ENCODE measurements at regions not wholly inside any gene's neighbourhood (a gene's known extent, or its start where the extent isn't known, plus 50 kb on each side); places are given as distances from the start of the nearest gene placed in this dataset.

DNA sequence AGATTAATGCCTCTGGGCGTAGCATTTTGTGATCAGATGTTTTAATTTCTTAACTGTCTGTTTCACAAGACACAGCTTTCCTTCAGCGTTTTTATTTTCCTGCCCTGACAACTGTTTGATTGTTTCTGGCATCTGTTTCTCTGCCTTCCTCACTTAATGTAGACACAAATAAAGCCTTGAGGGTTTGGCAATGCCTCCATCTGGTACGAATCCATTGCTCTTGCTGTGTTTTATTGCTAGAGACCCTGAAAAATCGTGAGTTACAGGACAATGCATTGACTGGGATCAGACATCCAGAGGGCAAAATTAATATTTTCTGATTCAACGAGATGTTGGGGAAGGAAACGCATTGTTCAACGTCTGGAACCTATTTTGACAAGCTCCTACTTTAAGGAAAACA is 363.5 kb downstream of the MRPL39 start:
- Histone ChIP-seq H3K27me3 (no peaks in the 10 kb centered on the region), H3K4me3 (no peak overlapping the region), H3K27ac (no peak overlapping the region), H3K9me3 (no peaks in the 10 kb centered on the region), H3K36me3 (no peaks in the 10 kb centered on the region), H3K4me1 (no peaks in the 10 kb centered on the region)
- ATAC-seq (ENCODE audit: low FRiP score in 2 of 2) (no peak), DNase-seq (no peak)
- 60 to 61% methylated on average over 7 of the region's 7 CpGs for WGBS, 2 donors
- TF ChIP-seq POLR2AphosphoS5 (IDR thresholded peaks at IDR 0.05) (no peak), POLR2A (IDR thresholded peaks at IDR 0.05) (no peak), CTCF (IDR thresholded peaks at IDR 0.05) (no peak), EP300 (IDR thresholded peaks at IDR 0.05) (no peak)

- DNase-seq (no peak), ATAC-seq (ENCODE audit: low FRiP score in 2 of 2) (no peak)
- Histone ChIP-seq H3K27ac (no peak overlapping the region), H3K4me1 (no peaks in the 10 kb centered on the region), H3K36me3 (no peaks in the 10 kb centered on the region), H3K27me3 (no peaks in the 10 kb centered on the region), H3K4me3 (no peak overlapping the region), H3K9me3 (peaks cover 0 to 4% (median 0%) of the 10 kb centered on the region in 4 donors)
- WGBS, 2 donors, result 59 to 75% methylated on average over 1 of the region's 1 CpG
- TF ChIP-seq EP300 (IDR thresholded peaks at IDR 0.05) (no peak), POLR2AphosphoS5 (IDR thresholded peaks at IDR 0.05) (no peak), POLR2A (IDR thresholded peaks at IDR 0.05) (no peak), CTCF (IDR thresholded peaks at IDR 0.05) (no peak)
Observed at GRCh38 chr21:25240974-25241373, 366.3 kb downstream of the MRPL39 start.

DNA sequence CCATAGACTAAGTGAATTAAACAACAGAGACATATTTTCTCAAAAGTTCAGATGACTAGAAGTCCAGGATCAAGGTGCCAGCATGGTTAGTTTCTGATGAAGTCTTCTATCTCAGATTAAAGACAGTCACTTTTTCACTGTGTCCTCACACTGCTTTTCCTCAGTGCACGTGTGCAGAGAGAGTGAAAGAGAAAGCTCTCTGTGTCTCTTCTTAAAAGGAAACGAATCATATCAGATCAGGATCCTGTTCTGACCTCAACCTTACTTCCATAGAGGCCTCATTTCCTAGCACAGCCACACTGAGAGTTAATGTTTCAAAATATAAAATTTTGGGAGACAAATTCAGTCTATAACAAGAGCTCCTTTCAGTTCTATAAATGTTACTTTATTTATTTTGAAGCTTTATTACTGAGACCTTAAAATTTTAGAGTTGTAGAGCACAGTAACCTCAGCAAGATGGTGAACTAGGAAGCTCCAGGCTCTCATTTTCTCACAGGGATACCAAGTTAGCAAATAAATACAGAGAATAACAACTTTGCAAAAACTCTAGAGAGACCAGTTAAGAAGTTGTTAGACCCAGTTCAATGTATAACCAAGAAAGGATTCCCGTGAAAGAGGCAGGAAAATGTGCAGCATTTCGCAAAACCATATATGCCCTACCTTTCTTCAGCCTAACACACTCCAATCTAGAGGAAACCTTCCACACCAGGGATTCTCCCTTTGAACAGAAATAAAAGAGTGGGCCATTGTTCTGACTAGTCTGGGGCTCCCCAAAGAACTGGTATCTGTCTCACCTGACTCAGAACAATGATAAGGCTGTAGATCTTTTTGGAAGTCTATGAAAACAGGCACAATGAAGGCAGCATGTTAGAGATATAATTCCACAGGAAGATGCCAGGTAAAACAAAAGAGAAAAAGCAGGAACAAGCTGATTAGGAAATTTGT is 372.2 kb downstream of the MRPL39 start:
- Histone ChIP-seq H3K27me3 (no peaks in the 10 kb centered on the region), H3K9me3 (peaks cover 0 to 4% (median 0%) of the 10 kb centered on the region in 4 donors), H3K27ac (no peak overlapping the region), H3K4me1 (no peaks in the 10 kb centered on the region), H3K4me3 (no peak overlapping the region), H3K36me3 (no peaks in the 10 kb centered on the region)
- ATAC-seq (ENCODE audit: low FRiP score in 2 of 2), result no peak
- DNase-seq, result no peak
- WGBS, 2 donors, result 59 to 68% methylated on average over 4 of the region's 4 CpGs
- TF ChIP-seq CTCF (IDR thresholded peaks at IDR 0.05) (no peak), EP300 (IDR thresholded peaks at IDR 0.05) (no peak), POLR2A (IDR thresholded peaks at IDR 0.05) (no peak), POLR2AphosphoS5 (IDR thresholded peaks at IDR 0.05) (no peak)

DNA sequence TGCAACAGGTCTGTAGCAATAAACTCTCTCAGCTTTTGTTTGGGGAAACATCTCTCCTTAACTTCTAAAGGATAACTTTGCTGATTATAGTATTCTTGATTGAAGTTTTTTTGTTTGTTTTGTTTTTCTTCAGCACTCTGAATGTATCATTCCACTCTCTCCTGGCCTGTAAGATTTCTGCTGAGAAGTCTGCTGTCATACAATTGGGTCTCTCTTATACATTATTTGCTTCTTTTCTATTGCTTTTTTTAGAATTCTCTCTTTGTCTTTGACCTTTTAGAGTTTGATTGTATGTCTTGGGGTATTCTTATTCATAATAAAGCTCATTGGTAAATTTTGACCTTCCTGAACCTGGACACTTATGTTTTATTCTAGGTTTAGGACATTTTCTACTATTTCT is 386.3 kb downstream of the MRPL39 start:
- no peaks in the 10 kb centered on the region for H3K4me1 ChIP-seq
- no peak overlapping the region for H3K4me3 ChIP-seq
- H3K27me3 ChIP-seq, result no peaks in the 10 kb centered on the region
- ATAC-seq (ENCODE audit: low FRiP score in 2 of 2) (no peak), DNase-seq (no peak)
- no peak for TF ChIP-seq CTCF (IDR thresholded peaks at IDR 0.05)
- TF ChIP-seq POLR2A (IDR thresholded peaks at IDR 0.05), result no peak
- no peak for TF ChIP-seq EP300 (IDR thresholded peaks at IDR 0.05)
- no peak for TF ChIP-seq POLR2AphosphoS5 (IDR thresholded peaks at IDR 0.05)
- peaks cover 0 to 13% (median 4%) of the 10 kb centered on the region in 4 donors for H3K9me3 ChIP-seq
- no peak overlapping the region for H3K27ac ChIP-seq
- H3K36me3 ChIP-seq, result no peaks in the 10 kb centered on the region

- Histone ChIP-seq H3K27me3 (no peaks in the 10 kb centered on the region), H3K4me1 (no peaks in the 10 kb centered on the region), H3K36me3 (no peaks in the 10 kb centered on the region), H3K27ac (no peak overlapping the region), H3K9me3 (peaks cover 0 to 13% (median 4%) of the 10 kb centered on the region in 4 donors), H3K4me3 (no peak overlapping the region)
- ATAC-seq (ENCODE audit: low FRiP score in 2 of 2) (no peak), DNase-seq (no peak)
- WGBS, 2 donors, result 86 to 94% methylated on average over 1 of the region's 1 CpG
- TF ChIP-seq POLR2A (IDR thresholded peaks at IDR 0.05), result no peak
- no peak for TF ChIP-seq POLR2AphosphoS5 (IDR thresholded peaks at IDR 0.05)
- TF ChIP-seq CTCF (IDR thresholded peaks at IDR 0.05), result no peak
- no peak for TF ChIP-seq EP300 (IDR thresholded peaks at IDR 0.05)
Observed at GRCh38 chr21:25220169-25220568, 387.1 kb downstream of the MRPL39 start.
